PC-9 (cell line): ENCODE measurements at regions not wholly inside any gene's neighbourhood (a gene's known extent, or its start where the extent isn't known, plus 50 kb on each side); places are given as distances from the start of the nearest gene placed in this dataset.

Source experiments
- EZH2 ChIP-seq: fragments of 200-600 bp; sonication (generic); IDR thresholded peaks from 2 replicates; pipeline ENCODE4 v1.8.0; 2017; ENCODE audit warnings: antibody characterized with exemption, low read depth
- TF ChIP-seq, protein P1 (sequence below): fragments of 200-600 bp; sonication (generic); conservative IDR thresholded peaks from 2 replicates; pipeline ENCODE4 v1.6.1; 2017; ENCODE audit warnings: mixed run types, antibody characterized with exemption, mild to moderate bottlenecking, moderate library complexity

DNA sequence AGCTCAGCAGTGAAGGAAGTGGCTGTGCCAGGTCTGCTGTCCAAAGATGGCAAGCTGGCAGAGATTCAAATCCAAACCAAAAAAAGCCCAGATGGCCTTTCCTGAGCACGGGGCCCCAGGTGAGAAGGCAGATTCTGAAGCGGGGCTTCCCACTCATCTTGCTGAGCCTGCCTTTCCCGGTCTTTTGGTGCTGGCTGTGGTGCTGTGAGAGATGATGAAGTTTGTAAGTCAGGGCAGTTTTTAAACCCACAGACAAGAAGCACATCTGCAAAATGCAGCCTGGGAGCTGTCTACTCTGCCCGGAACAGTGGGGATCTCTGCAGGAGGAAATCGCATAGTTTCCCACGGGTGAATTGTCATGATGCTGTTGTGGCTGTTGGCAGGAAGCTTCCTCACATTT is 85.0 kb upstream of the IRX4 start:
- no peak for TF ChIP-seq EZH2
- TF ChIP-seq, protein P1, sequence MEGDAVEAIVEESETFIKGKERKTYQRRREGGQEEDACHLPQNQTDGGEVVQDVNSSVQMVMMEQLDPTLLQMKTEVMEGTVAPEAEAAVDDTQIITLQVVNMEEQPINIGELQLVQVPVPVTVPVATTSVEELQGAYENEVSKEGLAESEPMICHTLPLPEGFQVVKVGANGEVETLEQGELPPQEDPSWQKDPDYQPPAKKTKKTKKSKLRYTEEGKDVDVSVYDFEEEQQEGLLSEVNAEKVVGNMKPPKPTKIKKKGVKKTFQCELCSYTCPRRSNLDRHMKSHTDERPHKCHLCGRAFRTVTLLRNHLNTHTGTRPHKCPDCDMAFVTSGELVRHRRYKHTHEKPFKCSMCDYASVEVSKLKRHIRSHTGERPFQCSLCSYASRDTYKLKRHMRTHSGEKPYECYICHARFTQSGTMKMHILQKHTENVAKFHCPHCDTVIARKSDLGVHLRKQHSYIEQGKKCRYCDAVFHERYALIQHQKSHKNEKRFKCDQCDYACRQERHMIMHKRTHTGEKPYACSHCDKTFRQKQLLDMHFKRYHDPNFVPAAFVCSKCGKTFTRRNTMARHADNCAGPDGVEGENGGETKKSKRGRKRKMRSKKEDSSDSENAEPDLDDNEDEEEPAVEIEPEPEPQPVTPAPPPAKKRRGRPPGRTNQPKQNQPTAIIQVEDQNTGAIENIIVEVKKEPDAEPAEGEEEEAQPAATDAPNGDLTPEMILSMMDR = no peak
